GM12875 (cell line): ENCODE measurements at regions not wholly inside any gene's neighbourhood (a gene's known extent, or its start where the extent isn't known, plus 50 kb on each side); places are given as distances from the start of the nearest gene placed in this dataset.

Experiments
- H3K4me3 ChIP-seq: one replicate; pipeline ENCODE4 v1.5.1; 2011; ENCODE audit warnings: low read depth, low read length, control low read depth
- TF ChIP-seq, protein P1 (sequence below): IDR thresholded peaks from 2 replicates; pipeline ENCODE4 v1.5.1; 2011; ENCODE audit warnings: low read depth, mild to moderate bottlenecking, control low read depth, inconsistent platforms, low read length, moderate library complexity, borderline replicate concordance; ENCODE audit not compliant: insufficient read depth

DNA sequence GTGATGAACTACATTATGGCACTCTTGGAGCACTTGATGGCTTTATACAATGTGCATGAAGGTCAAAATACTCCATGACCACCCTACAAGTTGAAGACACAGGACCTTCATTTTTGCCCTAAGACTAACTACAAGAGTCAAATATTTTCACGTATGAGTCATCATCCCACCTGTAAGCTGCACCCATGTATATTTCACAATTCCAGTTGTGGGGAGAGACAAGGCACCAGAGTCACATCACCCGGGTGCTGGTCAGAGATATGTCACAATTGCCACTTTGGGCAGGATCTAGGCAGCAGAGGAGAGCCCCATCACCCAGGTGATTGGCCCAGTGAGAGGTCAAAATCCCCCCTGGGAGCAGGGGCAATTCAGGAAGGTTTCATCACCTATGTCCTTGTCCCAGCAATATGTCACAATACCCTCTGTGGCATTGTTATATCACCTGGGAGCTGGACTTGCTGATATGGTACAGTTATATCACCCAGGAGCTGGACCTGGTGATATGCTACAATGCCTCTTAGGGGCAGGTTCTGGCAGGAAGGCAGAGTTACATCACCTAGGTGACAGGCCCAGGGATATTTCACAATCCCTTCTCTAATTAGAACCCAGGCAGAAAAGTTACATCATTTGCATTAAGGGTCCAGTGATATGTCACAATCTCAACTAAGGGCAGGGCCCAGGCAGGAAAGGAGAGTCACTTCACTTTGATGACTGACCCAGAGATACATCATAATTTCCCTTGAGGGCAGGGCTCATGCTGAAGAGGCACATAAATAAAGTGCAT, 1839.2 kb downstream of the TP53TG3F start:
- no peak overlapping the region for H3K4me3 ChIP-seq

DNA sequence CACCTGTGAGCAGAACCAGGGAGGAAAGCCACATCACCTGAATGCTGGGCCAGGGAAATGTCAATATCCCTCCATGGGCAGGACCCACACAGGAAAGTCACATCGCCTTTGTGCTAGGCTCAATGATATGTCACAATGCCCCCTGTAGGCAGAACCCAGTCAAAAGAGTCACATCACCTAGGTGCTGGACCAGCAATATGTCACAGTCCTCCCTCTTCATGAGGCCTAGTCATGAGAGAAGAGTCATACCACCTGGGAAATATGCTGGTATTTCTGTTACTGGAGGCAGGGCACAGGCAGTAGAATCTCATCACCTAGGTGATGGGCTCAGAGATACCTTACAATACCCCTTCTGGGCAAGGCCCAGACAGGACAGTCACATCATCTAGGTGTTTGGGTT, 1843.4 kb downstream of the TP53TG3F start:
- no peak overlapping the region for H3K4me3 ChIP-seq
- TF ChIP-seq, protein P1, sequence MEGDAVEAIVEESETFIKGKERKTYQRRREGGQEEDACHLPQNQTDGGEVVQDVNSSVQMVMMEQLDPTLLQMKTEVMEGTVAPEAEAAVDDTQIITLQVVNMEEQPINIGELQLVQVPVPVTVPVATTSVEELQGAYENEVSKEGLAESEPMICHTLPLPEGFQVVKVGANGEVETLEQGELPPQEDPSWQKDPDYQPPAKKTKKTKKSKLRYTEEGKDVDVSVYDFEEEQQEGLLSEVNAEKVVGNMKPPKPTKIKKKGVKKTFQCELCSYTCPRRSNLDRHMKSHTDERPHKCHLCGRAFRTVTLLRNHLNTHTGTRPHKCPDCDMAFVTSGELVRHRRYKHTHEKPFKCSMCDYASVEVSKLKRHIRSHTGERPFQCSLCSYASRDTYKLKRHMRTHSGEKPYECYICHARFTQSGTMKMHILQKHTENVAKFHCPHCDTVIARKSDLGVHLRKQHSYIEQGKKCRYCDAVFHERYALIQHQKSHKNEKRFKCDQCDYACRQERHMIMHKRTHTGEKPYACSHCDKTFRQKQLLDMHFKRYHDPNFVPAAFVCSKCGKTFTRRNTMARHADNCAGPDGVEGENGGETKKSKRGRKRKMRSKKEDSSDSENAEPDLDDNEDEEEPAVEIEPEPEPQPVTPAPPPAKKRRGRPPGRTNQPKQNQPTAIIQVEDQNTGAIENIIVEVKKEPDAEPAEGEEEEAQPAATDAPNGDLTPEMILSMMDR = no peak

More for the DNA sequence above, 1839.2 kb downstream of the TP53TG3F start:
- TF ChIP-seq, protein P1 = no peak

GRCh38 chr16:35305476-35305875, 1846.1 kb downstream of the TP53TG3F start:
- TF ChIP-seq, protein P1 = no peak

DNA sequence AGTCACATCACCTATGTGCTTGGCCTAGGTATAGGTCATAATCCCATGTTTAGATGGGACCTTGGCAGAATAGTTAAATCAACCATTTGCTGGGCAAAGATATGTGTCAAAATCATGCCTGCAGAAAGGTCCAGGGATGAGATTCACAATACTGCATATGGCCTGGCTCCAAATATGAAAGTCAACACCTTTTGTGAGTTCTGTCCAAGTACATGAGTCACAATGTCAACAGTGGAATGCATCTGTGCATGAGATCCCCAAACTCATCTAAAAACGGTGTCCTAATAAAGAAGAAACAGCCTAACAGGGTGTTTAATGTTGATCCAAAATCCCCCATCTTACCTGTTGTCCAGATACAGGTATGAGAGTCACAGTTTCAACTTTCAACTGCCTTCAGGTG, 1847.5 kb downstream of the TP53TG3F start:
- H3K4me3 ChIP-seq = no peak overlapping the region
- TF ChIP-seq, protein P1 = no peak

More at GRCh38 chr16:35305476-35305875, 1846.1 kb downstream of the TP53TG3F start:
- no peak overlapping the region for H3K4me3 ChIP-seq

- no peak overlapping the region for H3K4me3 ChIP-seq
- TF ChIP-seq, protein P1 = no peak
Measured at GRCh38 chr16:35308674-35309073, 1849.3 kb downstream of the TP53TG3F start.

GRCh38 chr16:35310999-35311398, 1851.6 kb downstream of the TP53TG3F start:
- TF ChIP-seq, protein P1 = no peak
- no peak overlapping the region for H3K4me3 ChIP-seq

DNA sequence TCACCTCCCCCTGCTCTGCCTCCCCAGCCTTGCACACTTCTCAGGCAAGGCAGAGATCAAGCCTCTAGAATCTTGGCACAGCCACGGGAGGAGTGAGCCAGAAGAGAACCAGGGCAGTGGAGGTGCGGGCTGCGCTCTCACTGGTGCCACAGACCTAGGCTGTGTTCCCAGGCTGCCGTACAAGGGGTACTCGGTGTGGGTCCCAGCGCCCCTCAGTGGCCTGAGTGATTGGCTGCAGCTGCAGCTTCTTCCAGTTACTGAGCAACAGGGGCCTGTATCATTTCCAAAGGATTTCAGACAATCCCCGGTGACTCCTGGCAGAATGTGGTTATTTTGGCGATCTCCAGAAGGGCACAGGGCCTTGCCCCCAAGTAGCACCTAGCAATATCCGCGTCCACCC, 1852.1 kb downstream of the TP53TG3F start:
- TF ChIP-seq, protein P1 = no peak
- no peak overlapping the region for H3K4me3 ChIP-seq
